ENCODE measurements at regions not wholly inside any gene's neighbourhood (a gene's known extent, or its start where the extent isn't known, plus 50 kb on each side); places are given as distances from the start of the nearest gene placed in this dataset.
"Not testable (repeated sequence)": the region's sequence is repeated elsewhere in the genome, so short reads cannot be mapped to it uniquely, and the experiment has no call there.

DNA sequence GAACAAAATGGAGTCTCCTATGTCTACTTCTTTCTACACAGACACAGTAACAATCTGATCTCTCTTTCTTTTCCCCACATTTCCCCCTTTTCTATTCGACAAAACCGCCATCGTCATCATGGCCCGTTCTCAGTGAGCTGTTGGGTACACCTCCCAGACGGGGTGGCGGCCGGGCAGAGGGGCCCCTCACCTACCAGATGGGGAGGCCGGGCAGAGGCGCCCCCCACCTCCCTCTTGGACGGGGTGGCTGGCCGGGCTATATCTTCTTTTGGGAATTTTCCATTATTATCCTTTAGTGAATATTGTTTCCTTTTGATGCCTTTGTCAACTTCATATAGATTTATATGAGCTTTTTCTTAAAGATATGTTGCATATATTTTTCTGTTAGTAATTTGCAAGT is 53.4 kb upstream of the PMCH start:
- TF ChIP-seq, protein P1, sequence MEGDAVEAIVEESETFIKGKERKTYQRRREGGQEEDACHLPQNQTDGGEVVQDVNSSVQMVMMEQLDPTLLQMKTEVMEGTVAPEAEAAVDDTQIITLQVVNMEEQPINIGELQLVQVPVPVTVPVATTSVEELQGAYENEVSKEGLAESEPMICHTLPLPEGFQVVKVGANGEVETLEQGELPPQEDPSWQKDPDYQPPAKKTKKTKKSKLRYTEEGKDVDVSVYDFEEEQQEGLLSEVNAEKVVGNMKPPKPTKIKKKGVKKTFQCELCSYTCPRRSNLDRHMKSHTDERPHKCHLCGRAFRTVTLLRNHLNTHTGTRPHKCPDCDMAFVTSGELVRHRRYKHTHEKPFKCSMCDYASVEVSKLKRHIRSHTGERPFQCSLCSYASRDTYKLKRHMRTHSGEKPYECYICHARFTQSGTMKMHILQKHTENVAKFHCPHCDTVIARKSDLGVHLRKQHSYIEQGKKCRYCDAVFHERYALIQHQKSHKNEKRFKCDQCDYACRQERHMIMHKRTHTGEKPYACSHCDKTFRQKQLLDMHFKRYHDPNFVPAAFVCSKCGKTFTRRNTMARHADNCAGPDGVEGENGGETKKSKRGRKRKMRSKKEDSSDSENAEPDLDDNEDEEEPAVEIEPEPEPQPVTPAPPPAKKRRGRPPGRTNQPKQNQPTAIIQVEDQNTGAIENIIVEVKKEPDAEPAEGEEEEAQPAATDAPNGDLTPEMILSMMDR (IDR thresholded peaks at IDR 0.05; ENCODE audit: low read depth, low read length) = not testable (repeated sequence)
- TF ChIP-seq EZH2phosphoT487 (IDR thresholded peaks at IDR 0.05; ENCODE audit: low read depth) = not testable (repeated sequence)
